ENCODE measurements at regions not wholly inside any gene's neighbourhood (a gene's known extent, or its start where the extent isn't known, plus 50 kb on each side); places are given as distances from the start of the nearest gene placed in this dataset.

DNA sequence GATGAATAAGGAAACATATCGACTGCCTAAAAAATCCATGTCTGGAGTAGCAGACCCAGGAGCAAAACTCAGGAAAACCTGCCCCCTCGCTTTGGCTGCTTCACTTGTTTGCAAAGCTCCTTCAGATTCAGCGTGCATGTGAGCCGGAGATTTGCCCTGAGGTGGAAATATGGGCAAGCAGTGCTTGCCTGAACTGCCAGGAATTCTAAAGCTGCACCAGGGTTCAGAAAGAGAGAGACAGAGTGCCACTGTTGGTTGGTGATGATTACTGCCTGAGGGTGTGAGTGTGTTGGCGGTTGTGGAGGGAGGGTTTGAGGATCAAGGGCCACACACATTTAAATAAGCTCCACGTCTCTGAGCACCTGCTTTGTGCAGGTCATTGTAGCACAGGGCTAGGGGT, 139.6 kb upstream of the RGPD4 start:
- TF ChIP-seq, protein P1, sequence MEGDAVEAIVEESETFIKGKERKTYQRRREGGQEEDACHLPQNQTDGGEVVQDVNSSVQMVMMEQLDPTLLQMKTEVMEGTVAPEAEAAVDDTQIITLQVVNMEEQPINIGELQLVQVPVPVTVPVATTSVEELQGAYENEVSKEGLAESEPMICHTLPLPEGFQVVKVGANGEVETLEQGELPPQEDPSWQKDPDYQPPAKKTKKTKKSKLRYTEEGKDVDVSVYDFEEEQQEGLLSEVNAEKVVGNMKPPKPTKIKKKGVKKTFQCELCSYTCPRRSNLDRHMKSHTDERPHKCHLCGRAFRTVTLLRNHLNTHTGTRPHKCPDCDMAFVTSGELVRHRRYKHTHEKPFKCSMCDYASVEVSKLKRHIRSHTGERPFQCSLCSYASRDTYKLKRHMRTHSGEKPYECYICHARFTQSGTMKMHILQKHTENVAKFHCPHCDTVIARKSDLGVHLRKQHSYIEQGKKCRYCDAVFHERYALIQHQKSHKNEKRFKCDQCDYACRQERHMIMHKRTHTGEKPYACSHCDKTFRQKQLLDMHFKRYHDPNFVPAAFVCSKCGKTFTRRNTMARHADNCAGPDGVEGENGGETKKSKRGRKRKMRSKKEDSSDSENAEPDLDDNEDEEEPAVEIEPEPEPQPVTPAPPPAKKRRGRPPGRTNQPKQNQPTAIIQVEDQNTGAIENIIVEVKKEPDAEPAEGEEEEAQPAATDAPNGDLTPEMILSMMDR (IDR thresholded peaks at IDR 0.05) = no peak
- TF ChIP-seq POLR2A (IDR thresholded peaks at IDR 0.05) (no peak), POLR2AphosphoS5 (IDR thresholded peaks at IDR 0.05) (no peak)

All from upper lobe of left lung (tissue), 4 donors.